GM23338 (cell line): ENCODE measurements at regions not wholly inside any gene's neighbourhood (a gene's known extent, or its start where the extent isn't known, plus 50 kb on each side); places are given as distances from the start of the nearest gene placed in this dataset.

Source experiments
- CREB1 ChIP-seq: fragments of 250-450 bp; sonication (Bioruptor Pico); IDR thresholded peaks from 2 replicates; pipeline ENCODE4 v1.5.0; 2020; ENCODE audit warnings: low read depth, mild to moderate bottlenecking, moderate library complexity
- EZH2 ChIP-seq: fragments of 200-600 bp; sonication (generic); IDR thresholded peaks from one replicate; pipeline ENCODE4 v1.8.0; 2017; ENCODE audit warnings: antibody characterized with exemption, mild to moderate bottlenecking, low read depth; ENCODE audit not compliant: unreplicated experiment
- EZH2phosphoT487 ChIP-seq: fragments of 200-600 bp; sonication (generic); IDR thresholded peaks from one replicate; pipeline ENCODE4 v1.8.1; 2018; ENCODE audit warnings: antibody characterized with exemption; ENCODE audit not compliant: unreplicated experiment
- POLR2AphosphoS5 ChIP-seq: IDR thresholded peaks from 2 replicates; pipeline ENCODE4 v1.6.1; 2016; ENCODE audit warnings: antibody characterized with exemption, low read depth
- REST ChIP-seq: IDR thresholded peaks from one replicate; pipeline ENCODE4 v1.6.1; 2018; ENCODE audit warnings: antibody characterized with exemption; ENCODE audit not compliant: unreplicated experiment
- STAT1 ChIP-seq: IDR thresholded peaks from one replicate; pipeline ENCODE4 v1.6.1; 2016; ENCODE audit warnings: antibody characterized with exemption; ENCODE audit not compliant: unreplicated experiment
- TF ChIP-seq, protein P1 (sequence below), 2 experiments: fragments of 200-600 bp in 1 of 2; sonication (generic) in 1 of 2; conservative IDR thresholded peaks; 2 replicates each; pipeline versions ENCODE4 v1.5.1 to v1.6.1; 2016 to 2017; ENCODE audit warnings: antibody characterized with exemption in 2 of 2, low read depth in 2 of 2, mild to moderate bottlenecking in 2 of 2, moderate library complexity in 1 of 2
- TF ChIP-seq, protein P2 (sequence below): IDR thresholded peaks from 2 replicates; pipeline ENCODE4 v1.6.1; 2016; ENCODE audit warnings: antibody characterized with exemption

DNA sequence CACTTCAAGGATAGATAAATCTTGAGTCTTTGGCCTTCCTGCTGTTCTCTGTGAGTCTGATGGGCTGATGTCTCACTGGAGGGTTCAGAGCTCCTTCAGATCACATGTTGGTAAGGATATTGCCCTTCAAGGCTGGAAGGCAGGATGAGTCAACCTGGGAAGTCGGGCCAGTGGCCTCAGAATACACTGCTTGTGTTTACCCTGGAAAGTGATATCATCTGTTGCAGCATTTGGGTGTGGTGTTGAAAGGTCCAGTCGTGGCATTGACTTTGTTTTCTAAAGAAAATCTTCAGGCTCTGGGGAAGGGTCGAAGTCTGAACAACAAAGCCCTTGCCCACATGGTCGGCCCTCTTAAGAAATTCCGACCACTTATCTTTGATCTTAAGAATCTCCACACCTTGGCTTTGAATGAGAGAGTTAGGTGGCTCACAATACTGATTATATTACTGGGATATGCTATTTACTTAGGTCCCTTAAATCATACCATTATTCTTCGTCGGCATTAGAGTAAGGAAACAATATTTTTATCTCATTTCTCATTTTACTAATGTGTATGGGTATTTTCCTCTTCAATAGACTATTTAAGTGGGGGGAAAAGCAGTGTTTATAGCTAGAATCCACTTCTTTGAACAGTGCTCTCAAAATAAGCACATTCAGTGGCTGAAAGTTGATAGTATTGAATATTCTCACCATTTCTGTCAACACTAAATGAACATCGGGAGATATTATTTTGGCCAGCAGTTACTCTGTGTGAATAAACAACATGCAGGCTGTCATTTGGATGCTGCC, 303.9 kb upstream of the RASGRP1 start:
- TF ChIP-seq, protein P1, sequence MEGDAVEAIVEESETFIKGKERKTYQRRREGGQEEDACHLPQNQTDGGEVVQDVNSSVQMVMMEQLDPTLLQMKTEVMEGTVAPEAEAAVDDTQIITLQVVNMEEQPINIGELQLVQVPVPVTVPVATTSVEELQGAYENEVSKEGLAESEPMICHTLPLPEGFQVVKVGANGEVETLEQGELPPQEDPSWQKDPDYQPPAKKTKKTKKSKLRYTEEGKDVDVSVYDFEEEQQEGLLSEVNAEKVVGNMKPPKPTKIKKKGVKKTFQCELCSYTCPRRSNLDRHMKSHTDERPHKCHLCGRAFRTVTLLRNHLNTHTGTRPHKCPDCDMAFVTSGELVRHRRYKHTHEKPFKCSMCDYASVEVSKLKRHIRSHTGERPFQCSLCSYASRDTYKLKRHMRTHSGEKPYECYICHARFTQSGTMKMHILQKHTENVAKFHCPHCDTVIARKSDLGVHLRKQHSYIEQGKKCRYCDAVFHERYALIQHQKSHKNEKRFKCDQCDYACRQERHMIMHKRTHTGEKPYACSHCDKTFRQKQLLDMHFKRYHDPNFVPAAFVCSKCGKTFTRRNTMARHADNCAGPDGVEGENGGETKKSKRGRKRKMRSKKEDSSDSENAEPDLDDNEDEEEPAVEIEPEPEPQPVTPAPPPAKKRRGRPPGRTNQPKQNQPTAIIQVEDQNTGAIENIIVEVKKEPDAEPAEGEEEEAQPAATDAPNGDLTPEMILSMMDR (conservative IDR thresholded peaks at IDR 0.05; ENCODE audit: low read depth in 2 of 2), result no peak
- TF ChIP-seq REST (no peak), EZH2phosphoT487 (no peak), POLR2AphosphoS5 (no peak), EZH2 (no peak), CREB1 (CRISPR knock-in tag) (no peak), STAT1 (no peak)
- TF ChIP-seq, protein P2, sequence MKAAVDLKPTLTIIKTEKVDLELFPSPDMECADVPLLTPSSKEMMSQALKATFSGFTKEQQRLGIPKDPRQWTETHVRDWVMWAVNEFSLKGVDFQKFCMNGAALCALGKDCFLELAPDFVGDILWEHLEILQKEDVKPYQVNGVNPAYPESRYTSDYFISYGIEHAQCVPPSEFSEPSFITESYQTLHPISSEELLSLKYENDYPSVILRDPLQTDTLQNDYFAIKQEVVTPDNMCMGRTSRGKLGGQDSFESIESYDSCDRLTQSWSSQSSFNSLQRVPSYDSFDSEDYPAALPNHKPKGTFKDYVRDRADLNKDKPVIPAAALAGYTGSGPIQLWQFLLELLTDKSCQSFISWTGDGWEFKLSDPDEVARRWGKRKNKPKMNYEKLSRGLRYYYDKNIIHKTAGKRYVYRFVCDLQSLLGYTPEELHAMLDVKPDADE, result no peak
